Colonic mucosa (tissue), 4 donors: ENCODE measurements at regions not wholly inside any gene's neighbourhood (a gene's known extent, or its start where the extent isn't known, plus 50 kb on each side); places are given as distances from the start of the nearest gene placed in this dataset.
A peak's percentile ranks its signal among the peaks of the same experiment; 100 is the strongest.

Experiments used
- DNase-seq: peaks from one replicate; pipeline ENCODE4 v3.0.0-alpha.2; 2020
- H3K27ac ChIP-seq: fragments of 200-600 bp; one replicate; pipeline ENCODE4 v1.8.0; 2021
- H3K27me3 ChIP-seq: fragments of 200-600 bp; one replicate; pipeline ENCODE4 v1.8.0; 2021
- H3K36me3 ChIP-seq: fragments of 200-600 bp; one replicate; pipeline ENCODE4 v1.8.0; 2021
- H3K4me1 ChIP-seq: fragments of 200-600 bp; one replicate; pipeline ENCODE4 v1.8.0; 2021; ENCODE audit warnings: mild to moderate bottlenecking
- H3K4me3 ChIP-seq: fragments of 200-600 bp; one replicate; pipeline ENCODE4 v1.8.0; 2021
- H3K9ac ChIP-seq, 2 donors: one replicate each; pipeline ENCODE4 v1.7.0; 2013; ENCODE audit warnings: control low read depth in 2 of 2, low read depth in 2 of 2, low read length in 2 of 2
- H3K9me3 ChIP-seq: fragments of 200-600 bp; one replicate; pipeline ENCODE4 v1.8.0; 2021
- CTCF ChIP-seq: fragments of 200-600 bp; IDR thresholded peaks from one replicate; pipeline ENCODE4 v1.8.0; 2022; ENCODE audit warnings: antibody characterized with exemption, mild to moderate bottlenecking
- intact Hi-C: fragments of 100-400 bp; cut with DNase I; formaldehyde crosslinking; loops from one replicate; pipeline ENCODE4 v1.14.1; 2022
- donor health status: healthy.
- donor health status: DM: no; HTN: no; CAD: no.
- donor health status: DM: no; HTN: no; CAD: no.

DNA sequence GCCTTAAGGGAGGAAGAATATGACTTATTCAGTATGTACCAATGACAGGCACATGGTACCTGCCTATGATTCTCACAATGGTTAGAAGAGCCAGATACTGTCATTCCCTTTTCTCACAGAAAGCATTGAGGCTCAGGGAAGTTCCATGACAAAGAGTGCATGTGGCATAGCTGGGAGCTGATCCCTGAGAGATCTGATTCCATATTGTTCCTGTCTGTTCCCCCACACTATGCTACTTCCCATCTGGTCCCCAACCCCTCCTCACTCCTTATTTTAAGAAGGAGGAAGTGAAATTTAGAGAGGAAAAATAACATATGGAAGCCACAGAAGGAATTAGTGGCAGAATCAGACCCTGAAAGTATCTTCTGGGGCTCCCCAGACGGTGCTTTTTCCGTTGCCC lies 500.0 kb downstream of the PLPP3 start:
- no peaks in the 10 kb centered on the region for H3K9me3 ChIP-seq
- no peak overlapping the region for H3K27ac ChIP-seq
- H3K27me3 ChIP-seq = no peaks in the 10 kb centered on the region
- H3K36me3 ChIP-seq = no peaks in the 10 kb centered on the region
- no peak overlapping the region for H3K9ac ChIP-seq
- no peak for DNase-seq
- intact Hi-C loops = no loop called here
- no peak for TF ChIP-seq CTCF
- no peak overlapping the region for H3K4me3 ChIP-seq
- H3K4me1 ChIP-seq = no peaks in the 10 kb centered on the region

- Histone ChIP-seq H3K27ac (no peak overlapping the region), H3K4me3 (no peak overlapping the region), H3K27me3 (no peaks in the 10 kb centered on the region), H3K9me3 (no peaks in the 10 kb centered on the region), H3K9ac (no peak overlapping the region), H3K36me3 (no peaks in the 10 kb centered on the region), H3K4me1 (no peaks in the 10 kb centered on the region)
- TF ChIP-seq CTCF = no peak
- DNase-seq = no peak
- intact Hi-C loops = no loop called here
Observed at GRCh38 chr1:56077206-56077605, 502.2 kb downstream of the PLPP3 start.

GRCh38 chr1:56074007-56074651 lies 505.2 kb downstream of the PLPP3 start:
- Histone ChIP-seq H3K27ac (peak overlapping the region; percentile 41), H3K36me3 (no peaks in the 10 kb centered on the region)

GRCh38 chr1:56073614-56074006 lies 505.8 kb downstream of the PLPP3 start:
- no peak for TF ChIP-seq CTCF
- H3K4me3 ChIP-seq = no peak overlapping the region

More at GRCh38 chr1:56074007-56074651, 505.2 kb downstream of the PLPP3 start:
- Histone ChIP-seq H3K4me3 (no peak overlapping the region), H3K9me3 (no peaks in the 10 kb centered on the region), H3K4me1 (no peaks in the 10 kb centered on the region), H3K9ac (no peak overlapping the region), H3K27me3 (no peaks in the 10 kb centered on the region)
- peak; percentile 33 for DNase-seq
- intact Hi-C loops = no loop called here
- no peak for TF ChIP-seq CTCF

DNA sequence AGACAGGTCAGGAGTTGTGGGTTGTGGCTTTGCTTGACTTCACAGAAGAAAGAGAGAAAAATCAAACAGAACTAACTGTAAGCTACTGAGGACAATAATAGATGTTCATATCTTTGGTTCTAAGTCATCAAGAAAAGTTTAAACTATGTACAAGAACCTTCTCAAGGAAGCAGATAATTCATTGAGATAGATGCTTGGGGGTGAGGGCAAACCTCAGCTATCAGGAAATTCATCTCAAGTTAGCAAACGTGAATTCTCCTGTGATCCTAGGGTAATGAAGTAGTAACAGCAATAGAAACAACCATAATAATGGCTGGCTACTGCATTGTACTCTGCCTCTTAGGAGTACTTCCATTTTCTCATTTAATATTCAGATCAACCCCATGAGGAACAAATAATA lies 506.2 kb downstream of the PLPP3 start:
- TF ChIP-seq CTCF = no peak
- Histone ChIP-seq H3K27ac (no peak overlapping the region), H3K36me3 (no peaks in the 10 kb centered on the region), H3K9me3 (no peaks in the 10 kb centered on the region), H3K4me1 (no peaks in the 10 kb centered on the region), H3K27me3 (no peaks in the 10 kb centered on the region), H3K9ac (no peak overlapping the region), H3K4me3 (no peak overlapping the region)
- intact Hi-C loops = no loop called here
- no peak for DNase-seq

More at GRCh38 chr1:56073614-56074006, 505.8 kb downstream of the PLPP3 start:
- no peak overlapping the region for H3K9ac ChIP-seq
- H3K27me3 ChIP-seq = no peaks in the 10 kb centered on the region
- H3K4me1 ChIP-seq = no peaks in the 10 kb centered on the region
- H3K36me3 ChIP-seq = no peaks in the 10 kb centered on the region
- no peak for DNase-seq
- peak overlapping the region; percentile 41 for H3K27ac ChIP-seq
- no peaks in the 10 kb centered on the region for H3K9me3 ChIP-seq
- intact Hi-C loops = no loop called here
